ENCODE measurements at regions not wholly inside any gene's neighbourhood (a gene's known extent, or its start where the extent isn't known, plus 50 kb on each side); places are given as distances from the start of the nearest gene placed in this dataset.
A peak's percentile ranks its signal among the peaks of the same experiment; 100 is the strongest.

DNA sequence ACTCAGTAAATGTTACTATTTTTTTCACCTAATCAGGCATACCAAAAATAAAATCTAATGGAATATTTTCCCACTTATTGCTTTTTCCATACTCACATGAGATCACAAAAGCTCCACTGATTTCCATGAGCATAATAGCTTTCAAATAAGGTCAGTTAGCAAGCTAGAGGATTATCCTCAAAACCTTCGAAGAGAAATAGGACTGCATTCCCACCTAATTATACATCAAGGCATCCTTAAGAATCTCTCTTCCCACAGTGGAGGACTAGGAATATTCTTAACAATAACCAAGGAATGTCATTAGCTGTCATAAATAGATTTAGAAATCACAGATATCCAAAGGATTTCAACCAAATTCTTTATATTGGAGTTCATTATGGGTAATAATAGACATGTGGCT lies 127.9 kb upstream of the STT3B start:
- no peak for DNase-seq

DNA sequence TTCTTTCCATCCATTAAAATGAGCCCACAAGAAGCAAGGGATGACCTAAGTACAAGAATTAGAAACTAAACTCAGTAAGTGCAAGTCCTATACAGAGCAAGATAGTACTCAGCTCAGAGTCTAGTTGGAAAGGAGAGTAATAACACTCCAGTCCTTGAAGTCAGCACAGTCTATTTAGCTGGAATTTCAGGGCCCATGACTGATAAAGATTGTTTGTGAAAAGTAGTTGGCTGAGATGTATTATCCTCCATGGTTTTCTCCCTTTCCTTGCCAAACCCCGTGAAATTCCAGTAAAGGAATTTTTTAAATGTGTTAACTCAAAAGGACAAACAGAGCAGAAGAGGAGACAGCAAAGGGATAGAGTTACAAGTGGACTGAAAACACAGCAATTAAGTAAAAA lies 127.2 kb upstream of the STT3B start:
- DNase-seq: no peak

DNA sequence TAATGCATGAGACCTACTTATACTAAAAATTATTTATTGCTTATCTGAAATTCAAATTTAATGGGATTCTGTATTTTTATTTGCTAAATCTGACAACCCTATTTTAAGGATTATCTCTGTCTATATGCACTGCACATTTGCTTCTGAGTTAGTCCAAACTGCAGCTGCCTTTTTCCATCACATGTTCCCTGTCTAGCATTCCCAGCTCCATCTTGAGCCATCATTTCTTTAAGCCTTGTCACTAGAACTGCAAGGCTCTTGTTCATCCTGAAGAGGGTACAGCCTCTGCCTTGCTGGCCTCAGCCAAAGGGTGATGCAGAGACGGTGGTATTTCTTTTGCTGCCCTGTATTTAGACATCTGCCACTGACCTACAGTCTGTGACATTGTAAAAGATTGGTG lies 125.8 kb upstream of the STT3B start:
- DNase-seq: no peak

DNA sequence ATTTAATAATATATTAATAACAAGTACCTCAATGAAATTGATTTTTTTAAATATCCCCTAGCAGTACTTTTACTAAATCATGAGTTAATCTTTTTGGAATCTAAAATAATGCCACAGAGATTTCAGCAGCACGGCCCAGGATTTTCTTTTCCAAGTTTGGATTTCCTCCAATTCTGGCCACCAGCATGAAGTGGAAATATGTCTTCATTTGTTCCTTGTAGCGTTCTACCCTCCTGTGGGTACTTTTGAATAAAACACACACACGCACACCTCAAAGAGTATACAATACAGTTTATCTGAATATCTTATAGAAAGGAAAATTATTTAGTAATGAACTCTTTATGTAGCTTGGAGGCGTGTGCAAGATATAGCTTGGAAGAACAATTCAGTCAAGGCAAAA lies 125.1 kb upstream of the STT3B start:
- no peak for DNase-seq

DNA sequence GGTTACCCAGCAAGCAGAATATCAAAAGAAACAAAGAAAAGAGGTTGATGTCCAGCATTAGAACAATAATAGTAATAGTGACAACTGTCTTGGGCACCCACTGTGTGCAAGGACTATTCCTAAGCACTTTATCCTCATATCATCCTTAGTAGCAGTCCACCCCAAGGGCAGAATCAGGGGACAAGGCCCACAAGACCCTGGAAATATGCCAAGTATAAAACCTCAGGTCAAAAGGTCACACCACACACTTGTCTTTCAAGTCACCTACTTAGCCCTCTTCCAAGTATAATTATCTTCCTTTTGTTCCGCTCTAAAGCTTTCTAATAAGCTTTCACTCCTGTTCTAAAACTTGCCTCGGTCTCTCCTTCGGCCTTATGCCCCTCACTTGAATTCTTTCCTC lies 124.0 kb upstream of the STT3B start:
- no peak for DNase-seq

- no peak for DNase-seq
Observed at GRCh38 chr3:31409389-31409788, 123.3 kb upstream of the STT3B start.

DNA sequence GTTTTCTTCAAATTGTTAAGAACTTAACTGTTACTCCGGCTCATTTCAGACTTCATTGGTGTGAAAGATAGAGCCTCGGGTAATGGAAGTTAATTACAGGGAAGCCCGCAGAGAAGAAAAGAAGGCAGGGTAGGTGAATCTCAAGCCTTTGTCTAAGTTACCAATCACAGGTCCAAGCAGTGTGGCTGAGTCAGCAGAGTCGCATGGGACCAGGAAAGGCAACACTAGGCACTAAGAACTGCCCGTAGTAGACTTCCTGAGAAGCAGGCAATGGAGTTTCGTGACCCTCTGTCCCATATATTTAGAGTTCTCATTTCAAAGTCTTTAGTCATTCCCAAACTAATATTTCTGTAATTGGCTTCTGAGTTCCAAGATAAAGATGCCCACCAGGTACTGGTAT lies 122.9 kb upstream of the STT3B start:
- DNase-seq: no peak

DNA sequence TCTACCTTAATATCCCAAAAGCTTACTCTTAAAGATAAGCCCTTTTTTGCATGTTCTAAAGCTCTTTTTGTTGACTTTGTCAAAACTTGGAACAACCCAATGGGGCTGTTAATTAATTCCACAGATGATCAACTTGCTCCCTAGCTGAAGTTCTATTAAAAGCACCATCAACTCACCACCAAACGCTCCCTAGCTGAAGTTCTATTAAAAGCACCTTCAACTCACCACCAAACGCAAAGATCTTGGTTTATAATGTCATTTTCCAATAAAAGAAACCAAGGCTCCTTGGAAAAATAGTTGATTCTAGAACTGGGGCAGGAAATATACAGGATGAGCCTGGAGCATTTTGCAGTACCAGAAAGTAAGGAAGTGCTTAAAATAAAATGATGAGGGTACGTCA lies 122.3 kb upstream of the STT3B start:
- DNase-seq: no peak

- no peak for DNase-seq
Observed at GRCh38 chr3:31412832-31413231, 119.9 kb upstream of the STT3B start.

DNA sequence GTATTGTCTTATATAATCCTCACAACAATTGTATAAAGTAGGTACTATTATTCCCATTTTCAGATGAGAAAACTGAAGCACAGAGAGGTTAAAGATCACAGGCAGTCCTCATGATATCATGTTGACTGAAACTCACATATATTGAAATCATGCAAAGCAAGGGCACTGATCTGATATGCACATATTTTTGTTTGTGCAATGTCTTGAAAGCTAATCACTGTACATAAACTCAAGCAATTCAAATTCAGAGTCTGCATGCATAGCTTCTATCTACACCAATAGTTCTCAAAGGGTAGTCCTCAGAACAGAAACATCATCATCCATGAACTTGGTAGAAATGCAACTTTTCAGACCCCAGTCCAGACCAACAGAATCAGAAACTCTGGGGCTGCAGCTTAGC lies 119.2 kb upstream of the STT3B start:
- DNase-seq: no peak

- DNase-seq: no peak
Observed at GRCh38 chr3:31416980-31417379, 115.7 kb upstream of the STT3B start.

DNA sequence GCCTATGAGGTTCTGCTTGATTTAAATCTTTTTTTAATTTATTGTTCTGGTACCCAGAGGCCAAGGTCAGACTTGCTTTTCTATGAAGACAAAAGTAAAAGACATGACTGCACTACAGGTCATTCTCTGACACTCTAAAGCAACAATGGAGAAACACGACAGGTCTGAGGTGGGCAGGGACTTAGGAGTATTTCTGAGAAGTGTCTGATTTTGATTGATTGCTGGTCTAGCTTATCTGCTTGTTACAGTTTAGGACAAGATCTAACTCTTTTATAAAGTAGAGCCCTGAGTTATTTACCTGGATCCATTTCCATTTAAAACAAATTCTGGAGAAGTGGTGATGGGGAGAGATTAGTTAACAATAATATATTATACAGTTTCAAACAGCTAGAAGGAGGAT lies 115.2 kb upstream of the STT3B start:
- no peak for DNase-seq

GRCh38 chr3:31420311-31420710 lies 112.4 kb upstream of the STT3B start:
- no peak for DNase-seq

DNA sequence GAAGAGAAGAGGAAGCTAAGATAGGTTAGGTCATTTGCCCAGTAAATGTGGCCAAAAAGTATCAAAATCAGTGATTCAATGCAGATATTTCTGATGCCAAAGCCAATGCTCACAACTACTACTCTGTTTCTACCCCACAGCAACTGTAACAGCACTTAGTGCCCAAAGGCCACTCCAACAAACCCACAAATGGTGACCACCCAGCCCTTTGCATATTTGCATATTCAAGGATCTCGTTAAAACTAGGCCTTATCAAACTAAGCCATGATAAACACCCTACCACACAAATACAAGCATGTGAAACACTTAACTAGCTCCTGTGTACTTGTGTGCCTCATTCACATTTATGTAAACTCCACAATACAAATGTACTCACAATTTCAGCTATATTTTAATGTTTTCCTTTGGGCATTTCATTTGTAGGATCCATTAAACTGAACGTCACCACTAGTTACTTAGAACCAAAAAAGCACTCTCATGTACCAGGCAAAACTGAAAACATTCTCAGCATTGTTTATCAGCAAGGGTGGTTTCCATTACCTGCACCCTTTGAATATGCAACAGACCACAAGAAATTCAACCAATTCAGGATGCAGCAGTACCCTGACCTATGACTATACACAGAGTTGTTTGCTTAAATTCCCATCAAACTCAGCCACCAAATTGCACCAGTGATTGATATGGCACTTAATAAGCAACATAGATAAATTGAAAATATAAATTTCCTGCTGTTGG lies 111.2 kb upstream of the STT3B start:
- DNase-seq: peak; percentile 24

GRCh38 chr3:31422237-31422636 lies 110.5 kb upstream of the STT3B start:
- no peak for DNase-seq

DNA sequence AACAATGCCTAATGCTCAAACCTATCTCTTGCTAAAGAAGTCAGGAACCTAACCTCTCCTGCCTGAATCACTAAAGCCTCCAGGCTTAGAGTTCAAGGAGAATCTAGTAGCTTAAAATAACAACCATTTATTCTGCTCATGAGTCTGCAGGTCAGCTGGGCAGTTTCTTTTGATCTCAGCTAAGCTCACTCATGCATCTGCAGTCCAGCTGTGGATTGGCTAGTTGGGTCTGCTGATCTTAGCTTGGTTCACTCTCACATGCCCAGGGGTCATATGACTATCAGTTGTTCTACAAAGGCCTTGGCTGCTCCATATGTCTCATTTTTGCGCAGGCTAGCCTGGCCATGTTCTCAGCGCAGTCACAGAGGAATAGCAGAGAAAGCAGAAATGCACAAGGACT lies 109.2 kb upstream of the STT3B start:
- DNase-seq: no peak

DNA sequence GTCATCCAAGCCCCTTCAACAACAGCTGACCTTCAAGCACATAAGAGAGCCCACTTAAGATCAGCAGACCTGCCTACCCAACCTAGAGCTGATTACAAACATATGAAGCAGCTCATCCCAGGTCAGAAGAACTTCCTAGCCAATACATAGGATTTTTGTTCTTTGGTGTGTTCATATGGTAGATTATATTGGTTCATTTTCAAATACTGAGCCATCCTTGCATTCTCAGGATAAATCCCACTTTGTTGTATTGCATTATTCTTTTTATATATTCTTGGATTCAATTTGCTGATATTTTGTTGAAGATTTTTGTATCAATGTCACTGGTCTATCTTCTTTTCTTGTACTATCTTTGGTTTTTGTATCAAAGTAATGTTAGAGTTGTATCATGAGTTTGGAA lies 107.3 kb upstream of the STT3B start:
- DNase-seq: no peak

GRCh38 chr3:31427623-31428022 lies 105.1 kb upstream of the STT3B start:
- no peak for DNase-seq

GRCh38 chr3:31431321-31431720 lies 101.4 kb upstream of the STT3B start:
- no peak for DNase-seq

- no peak for DNase-seq
Observed at GRCh38 chr3:31432897-31433678, 99.6 kb upstream of the STT3B start.

DNA sequence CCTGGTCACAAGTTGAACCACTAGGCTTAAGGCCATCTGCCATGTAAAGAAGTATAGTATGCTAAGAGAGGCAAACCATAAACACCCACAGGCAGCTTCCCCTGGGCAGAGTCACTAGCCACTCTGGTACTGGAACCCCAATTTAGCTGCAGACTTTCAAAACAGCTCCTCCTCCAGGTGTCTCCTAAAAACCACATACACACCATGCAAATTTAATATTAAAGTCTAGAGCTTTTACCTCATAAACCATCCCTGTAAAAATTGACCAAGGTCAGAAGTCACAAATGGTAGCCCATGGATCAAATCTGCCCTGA lies 99.1 kb upstream of the STT3B start:
- no peak for DNase-seq

- DNase-seq: no peak
Observed at GRCh38 chr3:31434819-31435218, 97.9 kb upstream of the STT3B start.

DNA sequence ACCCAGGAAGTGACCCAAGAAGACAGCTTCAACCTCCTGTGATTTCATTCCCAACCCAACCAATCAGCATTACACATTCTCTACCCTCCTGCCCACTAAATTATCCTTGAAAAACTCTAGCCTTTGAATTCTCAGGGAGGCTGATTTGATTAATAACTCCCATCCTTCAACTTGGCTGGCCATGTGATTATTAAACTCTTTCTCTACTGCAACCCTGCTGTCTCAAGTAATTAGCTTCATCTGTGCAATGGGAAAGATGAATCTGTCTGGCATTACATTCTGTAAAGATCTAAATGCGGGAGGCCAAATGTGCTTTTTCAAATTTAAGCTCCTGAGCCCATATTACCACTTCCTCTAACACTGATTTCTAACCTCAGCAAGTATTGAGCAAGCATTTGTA lies 95.9 kb upstream of the STT3B start:
- no peak for DNase-seq

DNA sequence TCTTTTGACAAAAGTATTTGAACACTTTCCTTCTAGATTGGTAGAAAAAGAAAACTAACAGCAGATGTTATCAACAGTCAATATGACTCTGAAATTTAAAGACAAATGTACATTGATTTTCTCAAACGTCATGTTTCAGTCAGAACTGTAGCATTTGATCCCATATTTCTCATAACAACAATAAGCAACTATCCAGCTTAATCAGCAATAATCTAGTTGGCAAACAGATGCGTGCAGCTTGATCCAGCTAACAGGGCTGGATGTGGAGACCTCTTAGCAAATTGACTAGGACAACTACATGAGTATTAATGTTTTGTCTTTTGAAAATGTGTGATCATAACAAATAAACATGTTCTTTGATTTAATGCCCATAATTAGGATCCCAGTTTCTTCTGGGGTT lies 94.0 kb upstream of the STT3B start:
- no peak for DNase-seq

Measured in CD4-positive, alpha-beta T cell treated with Interleukin-21 for 1 hour (primary cell).